Keratinocyte (primary cell): ENCODE measurements at regions not wholly inside any gene's neighbourhood (a gene's known extent, or its start where the extent isn't known, plus 50 kb on each side); places are given as distances from the start of the nearest gene placed in this dataset.
A peak's percentile ranks its signal among the peaks of the same experiment; 100 is the strongest.

Source experiments
- DNase-seq: peaks from one replicate; pipeline ENCODE4 v3.0.0-alpha.2; 2011; ENCODE audit warnings: low read depth, missing footprints, low spot score
- FAIRE-seq: peaks from 2 replicates; lab custom pipeline; 2011; peaks lifted over from hg19 to GRCh38; lab: Jason Lieb, UNC
- H2AFZ ChIP-seq: 2 replicates; pipeline ENCODE4 v1.6.0; 2012; ENCODE audit warnings: low read length, control low read depth, inconsistent platforms; ENCODE audit not compliant: control insufficient read depth
- H3K27ac ChIP-seq: 2 replicates; pipeline ENCODE4 v1.5.1; 2011; ENCODE audit warnings: low read length; ENCODE audit not compliant: control insufficient read depth, insufficient read depth
- H3K27me3 ChIP-seq: 3 replicates; pipeline ENCODE4 v1.6.0; 2011; ENCODE audit warnings: low read length; ENCODE audit not compliant: control insufficient read depth, insufficient read depth; ENCODE audit errors: extremely low read depth
- H3K36me3 ChIP-seq, 2 experiments: 2 replicates in 1 of 2; 3 replicates in 1 of 2; pipeline ENCODE4 v1.5.1; 2011; ENCODE audit warnings: low read length in 2 of 2, mild to moderate bottlenecking in 1 of 2; ENCODE audit not compliant: control insufficient read depth in 2 of 2, insufficient read depth in 2 of 2; ENCODE audit errors: extremely low read depth in 1 of 2
- H3K4me1 ChIP-seq: 3 replicates; pipeline ENCODE4 v1.5.1; 2011; ENCODE audit warnings: low read length; ENCODE audit not compliant: control insufficient read depth, insufficient read depth; ENCODE audit errors: extremely low read depth
- H3K4me2 ChIP-seq: 3 replicates; pipeline ENCODE4 v1.6.0; 2011; ENCODE audit warnings: low read depth, low read length; ENCODE audit not compliant: control insufficient read depth, insufficient read depth; ENCODE audit errors: extremely low read depth
- H3K4me3 ChIP-seq, 3 experiments: fragments of 200-600 bp in 1 of 3; sonication (generic) in 1 of 3; 2 replicates in 2 of 3; 3 replicates in 1 of 3; pipeline ENCODE4 v1.5.1; 2011 to 2016; ENCODE audit warnings: low read length in 3 of 3, mild to moderate bottlenecking in 3 of 3, control low read depth in 2 of 3, inconsistent platforms in 1 of 3, low read depth in 1 of 3, mixed read lengths in 1 of 3, mixed run types in 1 of 3, moderate library complexity in 1 of 3; ENCODE audit not compliant: control insufficient read depth in 2 of 3, insufficient read depth in 2 of 3; ENCODE audit errors: extremely low read depth in 1 of 3
- H3K79me2 ChIP-seq: 2 replicates; pipeline ENCODE4 v1.6.0; 2012; ENCODE audit warnings: low read length; ENCODE audit not compliant: control insufficient read depth, insufficient read depth
- H3K9ac ChIP-seq: 3 replicates; pipeline ENCODE4 v1.6.0; 2011; ENCODE audit warnings: low read length; ENCODE audit not compliant: control insufficient read depth, insufficient read depth; ENCODE audit errors: extremely low read depth
- H3K9me1 ChIP-seq: 3 replicates; pipeline ENCODE4 v1.6.0; 2011; ENCODE audit warnings: low read length; ENCODE audit not compliant: control insufficient read depth, insufficient read depth; ENCODE audit errors: extremely low read depth
- H3K9me3 ChIP-seq: 2 replicates; pipeline ENCODE4 v1.5.1; 2012; ENCODE audit warnings: low read depth, low read length; ENCODE audit not compliant: control insufficient read depth
- H4K20me1 ChIP-seq: 3 replicates; pipeline ENCODE4 v1.6.0; 2011; ENCODE audit warnings: low read length; ENCODE audit not compliant: control insufficient read depth, insufficient read depth; ENCODE audit errors: extremely low read depth
- EZH2 ChIP-seq: IDR thresholded peaks from one replicate; pipeline ENCODE4 v1.6.1; 2012; ENCODE audit warnings: inconsistent platforms, mild to moderate bottlenecking, low read length, moderate library complexity
- dilution Hi-C: fragments of 300-500 bp; cut with MboI; formaldehyde crosslinking; loops from one replicate; pipeline ENCODE4 v1.7.0; 2020; ENCODE audit warnings: low sequenced_read_pairs; ENCODE audit not compliant: extremely low pct_ligation_motif_present
- TF ChIP-seq, protein P1 (sequence below), 3 experiments: IDR thresholded peaks in 1 of 3; conservative IDR thresholded peaks in 1 of 3; optimal IDR thresholded peaks in 1 of 3; 2 replicates in 2 of 3; 3 replicates in 1 of 3; pipeline versions ENCODE3 to v1.5.1; 2011; ENCODE audit warnings: low read length in 3 of 3, mild to moderate bottlenecking in 3 of 3, moderate library complexity in 2 of 3, control low read depth in 1 of 3, inconsistent platforms in 1 of 3; ENCODE audit not compliant: insufficient read depth in 2 of 3; ENCODE audit errors: extremely low read depth in 1 of 3

- Histone ChIP-seq H3K4me3 (no peak overlapping the region), H2AFZ (no peak overlapping the region), H3K36me3 (no peaks in the 10 kb centered on the region), H4K20me1 (no peaks in the 10 kb centered on the region), H3K27ac (no peak overlapping the region), H3K9me1 (no peaks in the 10 kb centered on the region), H3K4me2 (peak overlapping the region; percentile 69), H3K4me1 (peaks cover 5% of the 10 kb centered on the region), H3K9ac (no peak overlapping the region), H3K79me2 (no peaks in the 10 kb centered on the region), H3K9me3 (no peaks in the 10 kb centered on the region), H3K27me3 (no peaks in the 10 kb centered on the region)
- dilution Hi-C loops, result no loop called here
- FAIRE-seq (no peak), DNase-seq (no peak)
- no peak for TF ChIP-seq EZH2
- TF ChIP-seq, protein P1, sequence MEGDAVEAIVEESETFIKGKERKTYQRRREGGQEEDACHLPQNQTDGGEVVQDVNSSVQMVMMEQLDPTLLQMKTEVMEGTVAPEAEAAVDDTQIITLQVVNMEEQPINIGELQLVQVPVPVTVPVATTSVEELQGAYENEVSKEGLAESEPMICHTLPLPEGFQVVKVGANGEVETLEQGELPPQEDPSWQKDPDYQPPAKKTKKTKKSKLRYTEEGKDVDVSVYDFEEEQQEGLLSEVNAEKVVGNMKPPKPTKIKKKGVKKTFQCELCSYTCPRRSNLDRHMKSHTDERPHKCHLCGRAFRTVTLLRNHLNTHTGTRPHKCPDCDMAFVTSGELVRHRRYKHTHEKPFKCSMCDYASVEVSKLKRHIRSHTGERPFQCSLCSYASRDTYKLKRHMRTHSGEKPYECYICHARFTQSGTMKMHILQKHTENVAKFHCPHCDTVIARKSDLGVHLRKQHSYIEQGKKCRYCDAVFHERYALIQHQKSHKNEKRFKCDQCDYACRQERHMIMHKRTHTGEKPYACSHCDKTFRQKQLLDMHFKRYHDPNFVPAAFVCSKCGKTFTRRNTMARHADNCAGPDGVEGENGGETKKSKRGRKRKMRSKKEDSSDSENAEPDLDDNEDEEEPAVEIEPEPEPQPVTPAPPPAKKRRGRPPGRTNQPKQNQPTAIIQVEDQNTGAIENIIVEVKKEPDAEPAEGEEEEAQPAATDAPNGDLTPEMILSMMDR (optimal IDR thresholded peaks at IDR 0.05 in 1 of 3, IDR thresholded peaks at IDR 0.05 in 1 of 3, conservative IDR thresholded peaks at IDR 0.05 in 1 of 3; ENCODE audit: extremely low read depth in 1 of 3, insufficient read depth in 2 of 3, low read length in 3 of 3), result no peak
Observed at GRCh38 chr15:26087881-26088280, 224.8 kb upstream of the ATP10A start.

- Histone ChIP-seq H3K9ac (no peak overlapping the region), H3K4me1 (peaks cover 5% of the 10 kb centered on the region), H3K4me2 (peak overlapping the region; percentile 69), H3K9me1 (no peaks in the 10 kb centered on the region), H3K9me3 (no peaks in the 10 kb centered on the region), H3K79me2 (no peaks in the 10 kb centered on the region), H3K27ac (no peak overlapping the region), H4K20me1 (no peaks in the 10 kb centered on the region), H3K4me3 (no peak overlapping the region), H2AFZ (peak overlapping the region; percentile 73), H3K27me3 (no peaks in the 10 kb centered on the region), H3K36me3 (no peaks in the 10 kb centered on the region)
- dilution Hi-C loops, result no loop called here
- peak; percentile 81 for FAIRE-seq
- DNase-seq, result no peak
- no peak for TF ChIP-seq EZH2
- TF ChIP-seq, protein P1 (optimal IDR thresholded peaks at IDR 0.05 in 1 of 3, IDR thresholded peaks at IDR 0.05 in 1 of 3, conservative IDR thresholded peaks at IDR 0.05 in 1 of 3; ENCODE audit: extremely low read depth in 1 of 3, insufficient read depth in 2 of 3, low read length in 3 of 3), result no peak
Observed at GRCh38 chr15:26087395-26087794, 224.3 kb upstream of the ATP10A start.
